PFSK-1 (cell line): ENCODE measurements at regions not wholly inside any gene's neighbourhood (a gene's known extent, or its start where the extent isn't known, plus 50 kb on each side); places are given as distances from the start of the nearest gene placed in this dataset.

Experiments
- FOXP2 ChIP-seq: optimal IDR thresholded peaks from 2 replicates; pipeline ENCODE3; 2011; ENCODE audit warnings: borderline replicate concordance, control low read depth, inconsistent platforms; ENCODE audit not compliant: insufficient read depth; ENCODE audit errors: extremely low read length, extremely low read depth
- POLR2AphosphoS5 ChIP-seq: IDR thresholded peaks from 2 replicates; pipeline ENCODE4 v1.6.1; 2012; ENCODE audit warnings: low read depth, mild to moderate bottlenecking, control low read depth, low read length, moderate library complexity
- REST ChIP-seq, 2 experiments: IDR thresholded peaks; 2 replicates each; pipeline versions ENCODE4 v1.6.1 to v1.8.0; 2011 to 2012; ENCODE audit warnings: low read depth in 2 of 2, low read length in 2 of 2, control low read depth in 1 of 2, inconsistent platforms in 1 of 2, mild to moderate bottlenecking in 1 of 2, moderate library complexity in 1 of 2; ENCODE audit not compliant: insufficient read depth in 1 of 2
- SIN3A ChIP-seq: IDR thresholded peaks from 2 replicates; pipeline ENCODE4 v1.6.1; 2012; ENCODE audit warnings: mild to moderate bottlenecking, low read length, moderate library complexity, borderline replicate concordance; ENCODE audit not compliant: insufficient read depth
- TAF1 ChIP-seq: IDR thresholded peaks from 2 replicates; pipeline ENCODE4 v1.6.1; 2012; ENCODE audit warnings: low read length, control low read depth, borderline replicate concordance; ENCODE audit not compliant: insufficient read depth

- TF ChIP-seq SIN3A (no peak), POLR2AphosphoS5 (no peak), REST (IDR thresholded peaks at IDR 0.05; ENCODE audit: insufficient read depth in 1 of 2, low read depth in 2 of 2, low read length in 2 of 2) (no peak), TAF1 (no peak), FOXP2 (no peak)
Observed at GRCh38 chr10:65762311-65762710, 1163.5 kb upstream of the LRRTM3 start.
